ENCODE measurements at regions not wholly inside any gene's neighbourhood (a gene's known extent, or its start where the extent isn't known, plus 50 kb on each side); places are given as distances from the start of the nearest gene placed in this dataset.

GRCh38 chr13:100803091-100803490 lies 128.5 kb upstream of the TMTC4 start:
- no peak overlapping the region for H3K27ac Mint-ChIP-seq
- H3K36me3 Mint-ChIP-seq (ENCODE audit: low read depth), result no peaks in the 10 kb centered on the region
- peaks cover 12% of the 10 kb centered on the region for H3K27me3 Mint-ChIP-seq (ENCODE audit: low read depth)
- H3K4me1 Mint-ChIP-seq, result peaks cover 7% of the 10 kb centered on the region
- TF ChIP-seq CTCF (IDR thresholded peaks at IDR 0.05; ENCODE audit: unreplicated experiment in 3 of 3), result no peak
- H3K9me3 Mint-ChIP-seq, result no peaks in the 10 kb centered on the region
- no peak overlapping the region for H3K4me3 Mint-ChIP-seq

- Mint-ChIP-seq H3K27me3 (ENCODE audit: low read depth) (peaks cover 12% of the 10 kb centered on the region), H3K9me3 (peaks cover 14% of the 10 kb centered on the region), H3K36me3 (ENCODE audit: low read depth) (no peaks in the 10 kb centered on the region), H3K4me1 (peaks cover 15% of the 10 kb centered on the region), H3K27ac (no peak overlapping the region), H3K4me3 (no peak overlapping the region)
- TF ChIP-seq CTCF (IDR thresholded peaks at IDR 0.05; ENCODE audit: unreplicated experiment in 3 of 3), result no peak
Observed at GRCh38 chr13:100800283-100800875, 125.8 kb upstream of the TMTC4 start.

GRCh38 chr13:100798739-100799361 lies 124.3 kb upstream of the TMTC4 start:
- Mint-ChIP-seq H3K36me3 (ENCODE audit: low read depth) (no peaks in the 10 kb centered on the region), H3K9me3 (peaks cover 20% of the 10 kb centered on the region), H3K27me3 (ENCODE audit: low read depth) (no peaks in the 10 kb centered on the region), H3K4me3 (no peak overlapping the region), H3K27ac (peak overlapping the region in 1 of 3 experiments; percentile 10), H3K4me1 (peaks cover 15% of the 10 kb centered on the region)
- TF ChIP-seq CTCF (IDR thresholded peaks at IDR 0.05; ENCODE audit: unreplicated experiment in 3 of 3), result no peak

GRCh38 chr13:100797921-100798320 lies 123.3 kb upstream of the TMTC4 start:
- no peak for TF ChIP-seq CTCF (IDR thresholded peaks at IDR 0.05; ENCODE audit: unreplicated experiment in 3 of 3)
- Mint-ChIP-seq H3K27me3 (ENCODE audit: low read depth) (no peaks in the 10 kb centered on the region), H3K4me3 (no peak overlapping the region), H3K27ac (peak overlapping the region; percentile 10 to 61 (median 39)), H3K4me1 (peaks cover 15% of the 10 kb centered on the region), H3K36me3 (ENCODE audit: low read depth) (no peaks in the 10 kb centered on the region), H3K9me3 (peaks cover 27% of the 10 kb centered on the region)

GRCh38 chr13:100796463-100796862 lies 121.9 kb upstream of the TMTC4 start:
- peaks cover 15% of the 10 kb centered on the region for H3K4me1 Mint-ChIP-seq
- H3K36me3 Mint-ChIP-seq (ENCODE audit: low read depth), result no peaks in the 10 kb centered on the region
- TF ChIP-seq CTCF (IDR thresholded peaks at IDR 0.05; ENCODE audit: unreplicated experiment in 3 of 3), result no peak
- peaks cover 34% of the 10 kb centered on the region for H3K9me3 Mint-ChIP-seq
- H3K27ac Mint-ChIP-seq, result no peak overlapping the region
- no peaks in the 10 kb centered on the region for H3K27me3 Mint-ChIP-seq (ENCODE audit: low read depth)
- no peak overlapping the region for H3K4me3 Mint-ChIP-seq

GRCh38 chr13:100794575-100794974 lies 120.0 kb upstream of the TMTC4 start:
- no peaks in the 10 kb centered on the region for H3K36me3 Mint-ChIP-seq (ENCODE audit: low read depth)
- H3K4me1 Mint-ChIP-seq, result peaks cover 21% of the 10 kb centered on the region
- H3K27me3 Mint-ChIP-seq (ENCODE audit: low read depth), result no peaks in the 10 kb centered on the region
- TF ChIP-seq CTCF (IDR thresholded peaks at IDR 0.05; ENCODE audit: unreplicated experiment in 3 of 3), result no peak
- H3K9me3 Mint-ChIP-seq, result peaks cover 34% of the 10 kb centered on the region
- no peak overlapping the region for H3K27ac Mint-ChIP-seq
- no peak overlapping the region for H3K4me3 Mint-ChIP-seq

Data from nephron (organoid).